HG03196 (cell line): ENCODE measurements at regions not wholly inside any gene's neighbourhood (a gene's known extent, or its start where the extent isn't known, plus 50 kb on each side); places are given as distances from the start of the nearest gene placed in this dataset.
"Not testable (repeated sequence)": the region's sequence is repeated elsewhere in the genome, so short reads cannot be mapped to it uniquely, and the experiment has no call there.

ENCODE experiments used
- ATAC-seq: cut with Tn5 transposase; IDR thresholded peaks from one replicate; pipeline ENCODE4 v1.9.1; 2021; ENCODE audit not compliant: unreplicated experiment

GRCh38 chr10:71081229-71081560 is 131.2 kb upstream of the UNC5B start:
- no peak for ATAC-seq

- ATAC-seq = no peak
These were observed 130.5 kb upstream of the UNC5B start for GRCh38 chr10:71081912-71082311.

GRCh38 chr10:71082960-71083715 is 129.2 kb upstream of the UNC5B start:
- no peak for ATAC-seq

GRCh38 chr10:71083716-71083975 is 128.7 kb upstream of the UNC5B start:
- no peak for ATAC-seq

- ATAC-seq = no peak
These were observed 128.1 kb upstream of the UNC5B start for GRCh38 chr10:71084061-71084817.

GRCh38 chr10:71084818-71085126 is 127.6 kb upstream of the UNC5B start:
- ATAC-seq = no peak

GRCh38 chr10:71085689-71086438 is 126.5 kb upstream of the UNC5B start:
- no peak for ATAC-seq

- no peak for ATAC-seq
These were observed 125.8 kb upstream of the UNC5B start for GRCh38 chr10:71086439-71087080.

- ATAC-seq = no peak
These were observed 124.7 kb upstream of the UNC5B start for GRCh38 chr10:71087622-71088021.

- ATAC-seq = no peak
These were observed 124.3 kb upstream of the UNC5B start for GRCh38 chr10:71088054-71088453.

GRCh38 chr10:71088578-71088977 is 123.8 kb upstream of the UNC5B start:
- ATAC-seq = not testable (repeated sequence)

- no peak for ATAC-seq
These were observed 123.2 kb upstream of the UNC5B start for GRCh38 chr10:71089162-71089561.

- no peak for ATAC-seq
These were observed 122.0 kb upstream of the UNC5B start for GRCh38 chr10:71090330-71090729.

- ATAC-seq = no peak
These were observed 121.6 kb upstream of the UNC5B start for GRCh38 chr10:71090801-71091200.

- ATAC-seq = no peak
These were observed 119.5 kb upstream of the UNC5B start for GRCh38 chr10:71092812-71093401.

GRCh38 chr10:71093531-71093930 is 118.8 kb upstream of the UNC5B start:
- ATAC-seq = no peak

- no peak for ATAC-seq
These were observed 117.5 kb upstream of the UNC5B start for GRCh38 chr10:71094712-71095390.

GRCh38 chr10:71099731-71100361 is 112.5 kb upstream of the UNC5B start:
- no peak for ATAC-seq

- ATAC-seq = no peak
These were observed 108.4 kb upstream of the UNC5B start for GRCh38 chr10:71103961-71104360.

- not testable (repeated sequence) for ATAC-seq
These were observed 106.2 kb upstream of the UNC5B start for GRCh38 chr10:71106151-71106550.
